GM23338 (cell line): ENCODE measurements at regions not wholly inside any gene's neighbourhood (a gene's known extent, or its start where the extent isn't known, plus 50 kb on each side); places are given as distances from the start of the nearest gene placed in this dataset.

Experiments
- ATAC-seq: fragments of 200-7000 bp; cut with Tn5 transposase; 3 replicates; pipeline ENCODE4 v1.9.1; 2020
- DNase-seq: peaks from one replicate; pipeline ENCODE4 v3.0.0-alpha.2; 2015; ENCODE audit warnings: low spot score
- H2AFZ ChIP-seq: fragments of 200-600 bp; sonication (generic); 2 replicates; pipeline ENCODE4 v1.8.0; 2016; ENCODE audit warnings: antibody characterized with exemption, mild to moderate bottlenecking, moderate library complexity
- H3F3A ChIP-seq: fragments of 200-600 bp; sonication (generic); replicated peaks from 2 replicates; pipeline ENCODE4 v1.8.0; 2017; ENCODE audit warnings: antibody characterized with exemption, mixed run types, low read depth
- H3K27ac ChIP-seq: fragments of 200-600 bp; sonication (generic); 2 replicates; pipeline ENCODE4 v1.6.1; 2016; ENCODE audit warnings: low read depth
- H3K27me3 ChIP-seq: fragments of 200-600 bp; sonication (generic); 2 replicates; pipeline ENCODE4 v1.8.0; 2016; ENCODE audit warnings: mild to moderate bottlenecking, mixed run types, moderate library complexity; ENCODE audit not compliant: insufficient read depth
- H3K36me3 ChIP-seq: fragments of 200-600 bp; sonication (generic); 2 replicates; pipeline ENCODE4 v1.8.0; 2016; ENCODE audit warnings: mild to moderate bottlenecking; ENCODE audit not compliant: insufficient read depth
- H3K4me1 ChIP-seq: fragments of 200-600 bp; sonication (generic); 2 replicates; pipeline ENCODE4 v1.8.0; 2016; ENCODE audit warnings: mild to moderate bottlenecking, moderate library complexity; ENCODE audit not compliant: insufficient read depth
- H3K4me2 ChIP-seq: fragments of 200-600 bp; sonication (generic); 2 replicates; pipeline ENCODE4 v1.7.1; 2017; ENCODE audit warnings: mixed run types
- H3K4me3 ChIP-seq: fragments of 200-600 bp; sonication (generic); 2 replicates; pipeline ENCODE4 v1.6.1; 2016; ENCODE audit warnings: mixed run types
- H3K79me2 ChIP-seq: fragments of 200-600 bp; sonication (generic); replicated peaks from 2 replicates; pipeline ENCODE4 v1.8.0; 2017; ENCODE audit warnings: mild to moderate bottlenecking; ENCODE audit not compliant: insufficient read depth
- H3K9me2 ChIP-seq: fragments of 200-600 bp; sonication (generic); 2 replicates; pipeline ENCODE4 v1.8.0; 2017; ENCODE audit not compliant: insufficient read depth
- H4K20me1 ChIP-seq: fragments of 200-600 bp; sonication (generic); replicated peaks from 2 replicates; pipeline ENCODE4 v1.8.0; 2017; ENCODE audit warnings: mild to moderate bottlenecking; ENCODE audit not compliant: insufficient read depth
- H3K27ac Mint-ChIP-seq: 2 replicates; pipeline ENCODE4 v1.8.0; 2020; ENCODE audit warnings: inconsistent platforms, mild to moderate bottlenecking, moderate library complexity, mixed read lengths
- H3K27me3 Mint-ChIP-seq: 3 replicates; pipeline ENCODE4 v1.8.0; 2022; ENCODE audit warnings: low read depth, mild to moderate bottlenecking, moderate library complexity, mixed read lengths, inconsistent platforms; ENCODE audit not compliant: insufficient read depth, poor library complexity
- H3K36me3 Mint-ChIP-seq: 3 replicates; pipeline ENCODE4 v1.8.0; 2021; ENCODE audit warnings: low read depth, mild to moderate bottlenecking, inconsistent platforms, moderate library complexity, mixed read lengths
- H3K4me1 Mint-ChIP-seq: 3 replicates; pipeline ENCODE4 v1.8.0; 2020; ENCODE audit warnings: mild to moderate bottlenecking, inconsistent platforms, mixed read lengths
- H3K4me3 Mint-ChIP-seq: 3 replicates; pipeline ENCODE4 v1.8.0; 2021; ENCODE audit warnings: moderate library complexity, mild to moderate bottlenecking, inconsistent platforms, mixed read lengths
- H3K9me3 Mint-ChIP-seq: 3 replicates; pipeline ENCODE4 v1.8.0; 2020; ENCODE audit warnings: moderate library complexity, mild to moderate bottlenecking, inconsistent platforms, mixed read lengths
- CREB1 ChIP-seq: fragments of 250-450 bp; sonication (Bioruptor Pico); IDR thresholded peaks from 2 replicates; pipeline ENCODE4 v1.5.0; 2020; ENCODE audit warnings: low read depth, mild to moderate bottlenecking, moderate library complexity
- EZH2 ChIP-seq: fragments of 200-600 bp; sonication (generic); IDR thresholded peaks from one replicate; pipeline ENCODE4 v1.8.0; 2017; ENCODE audit warnings: antibody characterized with exemption, mild to moderate bottlenecking, low read depth; ENCODE audit not compliant: unreplicated experiment
- EZH2phosphoT487 ChIP-seq: fragments of 200-600 bp; sonication (generic); IDR thresholded peaks from one replicate; pipeline ENCODE4 v1.8.1; 2018; ENCODE audit warnings: antibody characterized with exemption; ENCODE audit not compliant: unreplicated experiment
- JUNB ChIP-seq: IDR thresholded peaks from one replicate; pipeline ENCODE4 v1.6.1; 2016; ENCODE audit warnings: antibody characterized with exemption; ENCODE audit not compliant: unreplicated experiment
- NANOG ChIP-seq: IDR thresholded peaks from 2 replicates; pipeline ENCODE4 v1.6.1; 2016; ENCODE audit warnings: antibody characterized with exemption, borderline replicate concordance
- POLR2AphosphoS5 ChIP-seq: IDR thresholded peaks from 2 replicates; pipeline ENCODE4 v1.6.1; 2016; ENCODE audit warnings: antibody characterized with exemption, low read depth
- REST ChIP-seq: IDR thresholded peaks from one replicate; pipeline ENCODE4 v1.6.1; 2018; ENCODE audit warnings: antibody characterized with exemption; ENCODE audit not compliant: unreplicated experiment
- STAT1 ChIP-seq: IDR thresholded peaks from one replicate; pipeline ENCODE4 v1.6.1; 2016; ENCODE audit warnings: antibody characterized with exemption; ENCODE audit not compliant: unreplicated experiment
- ZNF114 ChIP-seq: fragments of 250-450 bp; sonication (Bioruptor Pico); IDR thresholded peaks from 2 replicates; pipeline ENCODE4 v1.5.0; 2020; ENCODE audit warnings: mild to moderate bottlenecking, moderate library complexity
- ZNF331 ChIP-seq: fragments of 250-450 bp; sonication (Bioruptor Pico); IDR thresholded peaks from 2 replicates; pipeline ENCODE4 v1.5.0; 2020; ENCODE audit warnings: low read depth, mild to moderate bottlenecking, moderate library complexity
- TF ChIP-seq, protein P1 (sequence below): IDR thresholded peaks from 2 replicates; pipeline ENCODE4 v1.6.1; 2016; ENCODE audit warnings: antibody characterized with exemption
- TF ChIP-seq, protein P2 (sequence below): fragments of 250-450 bp; sonication (Bioruptor Pico); IDR thresholded peaks from 2 replicates; pipeline ENCODE4 v1.5.0; 2020; ENCODE audit warnings: mild to moderate bottlenecking, moderate library complexity
- TF ChIP-seq, protein P3 (sequence below), 2 experiments: fragments of 200-600 bp in 1 of 2; sonication (generic) in 1 of 2; conservative IDR thresholded peaks; 2 replicates each; pipeline versions ENCODE4 v1.5.1 to v1.6.1; 2016 to 2017; ENCODE audit warnings: antibody characterized with exemption in 2 of 2, low read depth in 2 of 2, mild to moderate bottlenecking in 2 of 2, moderate library complexity in 1 of 2

DNA sequence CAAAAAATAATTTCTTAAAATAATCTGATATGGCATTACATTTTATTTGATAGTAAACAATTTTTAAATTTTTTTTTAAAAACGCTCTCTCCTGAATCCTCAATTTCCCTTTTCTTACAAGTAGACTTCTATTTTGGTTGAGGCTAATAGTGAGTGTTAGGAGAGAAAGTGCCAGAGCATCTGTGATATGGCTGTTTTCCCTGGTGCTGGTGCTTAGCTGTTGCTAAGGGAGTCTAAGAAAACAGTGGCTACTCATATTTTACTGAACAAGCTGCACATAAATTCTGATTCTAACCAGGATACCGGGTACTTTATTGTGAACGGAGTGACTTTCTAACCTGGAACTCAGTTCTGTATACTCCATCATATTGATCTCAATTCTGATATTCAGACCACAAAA lies 311.1 kb upstream of the KIAA1217 start:
- no peaks in the 10 kb centered on the region for H3K36me3 ChIP-seq
- Mint-ChIP-seq H3K27me3 (no peaks in the 10 kb centered on the region), H3K4me3 (no peak overlapping the region), H3K9me3 (peaks cover 4% of the 10 kb centered on the region; the same call in 2 of the 3 replicates), H3K36me3 (no peaks in the 10 kb centered on the region), H3K27ac (no peak overlapping the region), H3K4me1 (no peaks in the 10 kb centered on the region)
- no peak for DNase-seq
- no peaks in the 10 kb centered on the region for H3K4me1 ChIP-seq
- no peak overlapping the region for H3K4me3 ChIP-seq
- H3K27ac ChIP-seq: no peak overlapping the region
- no peak for ATAC-seq
- H3K27me3 ChIP-seq: no peaks in the 10 kb centered on the region
- no peaks in the 10 kb centered on the region for H4K20me1 ChIP-seq
- H3K9me2 ChIP-seq: no peaks in the 10 kb centered on the region
- no peaks in the 10 kb centered on the region for H3K79me2 ChIP-seq
- no peak overlapping the region for H2AFZ ChIP-seq
- no peak for TF ChIP-seq STAT1
- TF ChIP-seq, protein P1, sequence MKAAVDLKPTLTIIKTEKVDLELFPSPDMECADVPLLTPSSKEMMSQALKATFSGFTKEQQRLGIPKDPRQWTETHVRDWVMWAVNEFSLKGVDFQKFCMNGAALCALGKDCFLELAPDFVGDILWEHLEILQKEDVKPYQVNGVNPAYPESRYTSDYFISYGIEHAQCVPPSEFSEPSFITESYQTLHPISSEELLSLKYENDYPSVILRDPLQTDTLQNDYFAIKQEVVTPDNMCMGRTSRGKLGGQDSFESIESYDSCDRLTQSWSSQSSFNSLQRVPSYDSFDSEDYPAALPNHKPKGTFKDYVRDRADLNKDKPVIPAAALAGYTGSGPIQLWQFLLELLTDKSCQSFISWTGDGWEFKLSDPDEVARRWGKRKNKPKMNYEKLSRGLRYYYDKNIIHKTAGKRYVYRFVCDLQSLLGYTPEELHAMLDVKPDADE: no peak
- TF ChIP-seq, protein P2, sequence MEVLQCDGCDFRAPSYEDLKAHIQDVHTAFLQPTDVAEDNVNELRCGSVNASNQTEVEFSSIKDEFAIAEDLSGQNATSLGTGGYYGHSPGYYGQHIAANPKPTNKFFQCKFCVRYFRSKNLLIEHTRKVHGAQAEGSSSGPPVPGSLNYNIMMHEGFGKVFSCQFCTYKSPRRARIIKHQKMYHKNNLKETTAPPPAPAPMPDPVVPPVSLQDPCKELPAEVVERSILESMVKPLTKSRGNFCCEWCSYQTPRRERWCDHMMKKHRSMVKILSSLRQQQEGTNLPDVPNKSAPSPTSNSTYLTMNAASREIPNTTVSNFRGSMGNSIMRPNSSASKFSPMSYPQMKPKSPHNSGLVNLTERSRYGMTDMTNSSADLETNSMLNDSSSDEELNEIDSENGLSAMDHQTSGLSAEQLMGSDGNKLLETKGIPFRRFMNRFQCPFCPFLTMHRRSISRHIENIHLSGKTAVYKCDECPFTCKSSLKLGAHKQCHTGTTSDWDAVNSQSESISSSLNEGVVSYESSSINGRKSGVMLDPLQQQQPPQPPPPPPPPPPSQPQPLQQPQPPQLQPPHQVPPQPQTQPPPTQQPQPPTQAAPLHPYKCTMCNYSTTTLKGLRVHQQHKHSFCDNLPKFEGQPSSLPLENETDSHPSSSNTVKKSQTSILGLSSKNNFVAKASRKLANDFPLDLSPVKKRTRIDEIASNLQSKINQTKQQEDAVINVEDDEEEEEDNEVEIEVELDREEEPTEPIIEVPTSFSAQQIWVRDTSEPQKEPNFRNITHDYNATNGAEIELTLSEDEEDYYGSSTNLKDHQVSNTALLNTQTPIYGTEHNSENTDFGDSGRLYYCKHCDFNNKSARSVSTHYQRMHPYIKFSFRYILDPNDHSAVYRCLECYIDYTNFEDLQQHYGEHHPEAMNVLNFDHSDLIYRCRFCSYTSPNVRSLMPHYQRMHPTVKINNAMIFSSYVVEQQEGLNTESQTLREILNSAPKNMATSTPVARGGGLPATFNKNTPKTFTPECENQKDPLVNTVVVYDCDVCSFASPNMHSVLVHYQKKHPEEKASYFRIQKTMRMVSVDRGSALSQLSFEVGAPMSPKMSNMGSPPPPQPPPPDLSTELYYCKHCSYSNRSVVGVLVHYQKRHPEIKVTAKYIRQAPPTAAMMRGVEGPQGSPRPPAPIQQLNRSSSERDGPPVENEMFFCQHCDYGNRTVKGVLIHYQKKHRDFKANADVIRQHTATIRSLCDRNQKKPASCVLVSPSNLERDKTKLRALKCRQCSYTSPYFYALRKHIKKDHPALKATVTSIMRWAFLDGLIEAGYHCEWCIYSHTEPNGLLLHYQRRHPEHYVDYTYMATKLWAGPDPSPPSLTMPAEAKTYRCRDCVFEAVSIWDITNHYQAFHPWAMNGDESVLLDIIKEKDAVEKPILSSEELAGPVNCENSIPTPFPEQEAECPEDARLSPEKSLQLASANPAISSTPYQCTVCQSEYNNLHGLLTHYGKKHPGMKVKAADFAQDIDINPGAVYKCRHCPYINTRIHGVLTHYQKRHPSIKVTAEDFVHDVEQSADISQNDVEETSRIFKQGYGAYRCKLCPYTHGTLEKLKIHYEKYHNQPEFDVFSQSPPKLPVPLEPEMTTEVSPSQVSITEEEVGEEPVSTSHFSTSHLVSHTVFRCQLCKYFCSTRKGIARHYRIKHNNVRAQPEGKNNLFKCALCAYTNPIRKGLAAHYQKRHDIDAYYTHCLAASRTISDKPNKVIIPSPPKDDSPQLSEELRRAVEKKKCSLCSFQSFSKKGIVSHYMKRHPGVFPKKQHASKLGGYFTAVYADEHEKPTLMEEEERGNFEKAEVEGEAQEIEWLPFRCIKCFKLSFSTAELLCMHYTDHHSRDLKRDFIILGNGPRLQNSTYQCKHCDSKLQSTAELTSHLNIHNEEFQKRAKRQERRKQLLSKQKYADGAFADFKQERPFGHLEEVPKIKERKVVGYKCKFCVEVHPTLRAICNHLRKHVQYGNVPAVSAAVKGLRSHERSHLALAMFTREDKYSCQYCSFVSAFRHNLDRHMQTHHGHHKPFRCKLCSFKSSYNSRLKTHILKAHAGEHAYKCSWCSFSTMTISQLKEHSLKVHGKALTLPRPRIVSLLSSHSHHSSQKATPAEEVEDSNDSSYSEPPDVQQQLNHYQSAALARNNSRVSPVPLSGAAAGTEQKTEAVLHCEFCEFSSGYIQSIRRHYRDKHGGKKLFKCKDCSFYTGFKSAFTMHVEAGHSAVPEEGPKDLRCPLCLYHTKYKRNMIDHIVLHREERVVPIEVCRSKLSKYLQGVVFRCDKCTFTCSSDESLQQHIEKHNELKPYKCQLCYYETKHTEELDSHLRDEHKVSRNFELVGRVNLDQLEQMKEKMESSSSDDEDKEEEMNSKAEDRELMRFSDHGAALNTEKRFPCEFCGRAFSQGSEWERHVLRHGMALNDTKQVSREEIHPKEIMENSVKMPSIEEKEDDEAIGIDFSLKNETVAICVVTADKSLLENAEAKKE (CRISPR knock-in tag): no peak
- TF ChIP-seq ZNF114 (CRISPR knock-in tag): no peak
- no peak for TF ChIP-seq REST
- no peak for TF ChIP-seq EZH2
- no peak for TF ChIP-seq POLR2AphosphoS5
- no peak for TF ChIP-seq ZNF331 (CRISPR knock-in tag)
- no peak for TF ChIP-seq CREB1
- TF ChIP-seq, protein P3, sequence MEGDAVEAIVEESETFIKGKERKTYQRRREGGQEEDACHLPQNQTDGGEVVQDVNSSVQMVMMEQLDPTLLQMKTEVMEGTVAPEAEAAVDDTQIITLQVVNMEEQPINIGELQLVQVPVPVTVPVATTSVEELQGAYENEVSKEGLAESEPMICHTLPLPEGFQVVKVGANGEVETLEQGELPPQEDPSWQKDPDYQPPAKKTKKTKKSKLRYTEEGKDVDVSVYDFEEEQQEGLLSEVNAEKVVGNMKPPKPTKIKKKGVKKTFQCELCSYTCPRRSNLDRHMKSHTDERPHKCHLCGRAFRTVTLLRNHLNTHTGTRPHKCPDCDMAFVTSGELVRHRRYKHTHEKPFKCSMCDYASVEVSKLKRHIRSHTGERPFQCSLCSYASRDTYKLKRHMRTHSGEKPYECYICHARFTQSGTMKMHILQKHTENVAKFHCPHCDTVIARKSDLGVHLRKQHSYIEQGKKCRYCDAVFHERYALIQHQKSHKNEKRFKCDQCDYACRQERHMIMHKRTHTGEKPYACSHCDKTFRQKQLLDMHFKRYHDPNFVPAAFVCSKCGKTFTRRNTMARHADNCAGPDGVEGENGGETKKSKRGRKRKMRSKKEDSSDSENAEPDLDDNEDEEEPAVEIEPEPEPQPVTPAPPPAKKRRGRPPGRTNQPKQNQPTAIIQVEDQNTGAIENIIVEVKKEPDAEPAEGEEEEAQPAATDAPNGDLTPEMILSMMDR (conservative IDR thresholded peaks at IDR 0.05; ENCODE audit: low read depth in 2 of 2): no peak
- no peak for TF ChIP-seq EZH2phosphoT487
- TF ChIP-seq NANOG: no peak
- TF ChIP-seq JUNB: no peak
- H3F3A ChIP-seq: no peaks in the 10 kb centered on the region
- H3K4me2 ChIP-seq: no peak overlapping the region
